H7 (cell line): ENCODE measurements at regions not wholly inside any gene's neighbourhood (a gene's known extent, or its start where the extent isn't known, plus 50 kb on each side); places are given as distances from the start of the nearest gene placed in this dataset.

ENCODE experiments used
- DNase-seq: peaks from one replicate; pipeline ENCODE4 v3.0.0; 2012
- H3K27me3 ChIP-seq: 2 replicates; pipeline ENCODE4 v1.6.0; 2011; ENCODE audit warnings: mild to moderate bottlenecking, low read length; ENCODE audit not compliant: control insufficient read depth, insufficient read depth
- H3K36me3 ChIP-seq: replicated peaks from 2 replicates; pipeline ENCODE4 v1.5.1; 2011; ENCODE audit warnings: low read length; ENCODE audit not compliant: control insufficient read depth, insufficient read depth
- H3K4me3 ChIP-seq: 2 replicates; pipeline ENCODE4 v1.5.1; 2011; ENCODE audit warnings: low read depth, mild to moderate bottlenecking, control low read depth, low read length, moderate library complexity; ENCODE audit not compliant: insufficient read depth

DNA sequence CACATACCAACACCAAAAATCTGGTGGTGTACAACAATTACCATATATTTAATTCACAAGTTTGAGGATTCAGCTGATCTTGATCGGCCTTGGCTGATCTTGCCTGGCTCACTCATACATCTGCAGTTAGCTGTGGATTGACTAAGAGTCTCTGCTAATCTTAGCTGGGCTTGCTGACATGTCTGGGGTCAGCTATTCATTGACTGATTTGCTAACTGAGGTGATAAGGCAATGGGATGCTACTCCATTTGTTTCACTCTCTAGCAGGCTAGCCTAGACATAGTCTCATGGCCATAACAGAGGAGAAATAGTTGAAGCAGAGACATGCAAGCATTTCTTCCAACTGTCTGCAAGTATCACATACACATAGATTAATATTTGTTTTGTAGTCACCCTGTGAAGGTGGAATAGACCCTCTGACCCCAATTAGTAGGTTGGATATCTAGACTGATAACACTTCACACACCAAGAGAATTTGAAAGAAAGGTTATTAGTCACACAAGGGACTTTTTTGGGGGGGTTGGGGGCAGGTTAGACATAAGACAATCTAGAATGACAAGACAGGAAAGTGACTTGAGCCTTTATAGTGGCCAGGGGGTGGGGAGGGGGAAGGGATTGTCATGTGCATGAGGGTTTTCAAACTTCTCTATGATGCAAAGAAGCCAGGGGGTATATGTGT, 142.3 kb downstream of the BARHL2 start:
- Histone ChIP-seq H3K4me3 (no peak overlapping the region), H3K36me3 (no peaks in the 10 kb centered on the region), H3K27me3 (no peaks in the 10 kb centered on the region; the same call in 1 of the 2 replicates)
- no peak for DNase-seq

DNA sequence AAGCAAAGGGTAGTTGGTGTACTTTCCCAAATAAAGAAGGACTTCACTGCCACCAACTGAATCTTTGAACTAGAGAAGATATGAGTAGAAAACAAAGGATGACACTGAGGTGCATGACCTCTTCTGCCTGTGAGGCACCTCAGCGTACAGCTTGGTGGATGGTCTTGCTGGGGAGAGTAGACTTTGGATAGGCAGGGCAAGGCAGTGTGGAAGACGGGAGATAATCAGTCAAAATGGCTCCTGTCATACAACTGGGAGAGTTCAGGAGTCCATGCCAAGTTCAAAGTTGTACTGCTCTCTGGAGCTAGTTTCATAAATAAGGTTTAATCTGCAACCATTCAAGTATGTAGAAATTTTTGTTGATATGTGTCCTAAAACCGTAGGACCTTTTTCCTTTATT, 143.4 kb downstream of the BARHL2 start:
- DNase-seq: no peak
- H3K4me3 ChIP-seq: no peak overlapping the region

DNA sequence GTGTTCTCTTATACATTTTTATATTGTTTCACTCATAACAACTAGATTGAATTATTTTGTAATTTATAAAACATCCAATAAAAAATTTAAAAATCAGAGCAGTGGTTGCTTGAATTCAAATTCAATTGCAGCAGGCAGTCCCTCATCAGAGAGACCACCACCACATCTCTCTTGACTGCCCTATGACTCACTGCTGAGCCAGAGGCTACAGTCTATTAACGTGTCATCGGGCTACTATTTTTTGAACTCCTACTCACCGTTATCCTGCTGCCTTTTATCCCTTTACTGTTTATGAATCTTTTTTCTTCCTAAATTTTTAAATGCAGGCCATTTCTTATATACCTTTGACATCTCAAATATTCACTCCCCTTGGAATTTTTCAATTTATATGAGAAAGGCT, 144.7 kb downstream of the BARHL2 start:
- Histone ChIP-seq H3K4me3 (no peak overlapping the region), H3K27me3 (no peaks in the 10 kb centered on the region), H3K36me3 (no peaks in the 10 kb centered on the region)
- DNase-seq: no peak

More for the DNA sequence above, 143.4 kb downstream of the BARHL2 start:
- H3K36me3 ChIP-seq: no peaks in the 10 kb centered on the region
- H3K27me3 ChIP-seq: no peaks in the 10 kb centered on the region; the same call in 1 of the 2 replicates

DNA sequence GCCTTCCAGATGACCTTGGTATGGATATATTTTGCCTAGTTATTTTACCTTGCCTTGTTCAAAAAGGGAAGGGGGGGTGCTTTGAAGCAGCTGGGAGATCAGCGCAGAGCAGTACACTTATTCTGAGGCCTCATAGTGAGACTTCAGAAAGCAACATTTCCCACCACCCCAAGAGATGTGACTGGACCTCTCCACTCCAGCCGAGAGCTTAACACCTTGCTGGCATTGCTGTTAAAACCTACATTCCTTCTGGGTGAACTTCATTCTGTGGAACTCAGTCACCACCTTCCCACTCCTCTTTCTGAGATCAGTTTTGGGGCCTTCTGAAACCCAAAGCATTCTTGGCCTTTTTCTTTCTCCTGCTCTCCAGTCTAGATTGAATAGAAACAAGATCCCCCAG, 148.7 kb downstream of the BARHL2 start:
- H3K36me3 ChIP-seq: no peaks in the 10 kb centered on the region
- no peak for DNase-seq
- H3K27me3 ChIP-seq: peaks cover 4% of the 10 kb centered on the region; the same call in 1 of the 2 replicates
- no peak overlapping the region for H3K4me3 ChIP-seq

DNA sequence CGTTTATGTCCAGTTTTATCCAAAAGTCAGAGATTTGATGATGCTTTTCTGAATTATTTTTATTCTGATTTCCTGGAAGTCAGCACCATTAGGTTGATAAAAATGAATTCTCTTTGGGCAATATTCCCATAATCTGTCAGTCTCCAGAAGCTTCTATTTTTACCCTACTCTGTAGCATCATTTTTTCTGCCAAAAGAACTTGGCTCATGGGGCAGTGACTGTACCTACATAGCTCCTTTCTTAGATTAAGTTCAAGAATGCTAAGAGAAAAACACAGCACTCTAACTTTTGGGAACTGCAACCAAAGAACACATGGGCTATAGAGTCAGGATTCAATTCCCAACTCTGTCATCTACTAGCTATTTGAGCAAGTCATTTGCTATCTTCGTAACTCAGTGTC, 152.9 kb downstream of the BARHL2 start:
- no peak for DNase-seq
- H3K27me3 ChIP-seq: peaks cover 29% of the 10 kb centered on the region
- H3K36me3 ChIP-seq: no peaks in the 10 kb centered on the region
- no peak overlapping the region for H3K4me3 ChIP-seq

DNA sequence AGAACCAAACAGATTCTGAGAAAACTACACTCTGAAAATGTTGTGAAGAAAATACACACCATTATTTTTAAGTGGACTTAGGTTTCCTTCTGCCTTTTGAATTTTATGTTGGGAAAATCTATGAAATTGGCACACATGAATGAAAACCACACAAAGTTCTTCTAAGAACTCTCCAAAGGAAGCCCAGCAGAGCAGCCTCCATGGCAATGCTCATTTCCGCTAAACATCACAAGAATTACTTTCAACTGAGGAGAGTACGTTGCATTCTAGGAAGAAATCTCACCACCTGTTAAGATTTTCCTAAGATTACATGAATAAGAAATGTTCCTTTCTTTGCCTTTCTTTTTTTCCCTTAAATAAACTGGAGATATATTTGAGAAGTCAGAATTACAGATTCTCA, 154.2 kb downstream of the BARHL2 start:
- Histone ChIP-seq H3K4me3 (no peak overlapping the region), H3K36me3 (no peaks in the 10 kb centered on the region), H3K27me3 (peaks cover 32% of the 10 kb centered on the region)
- no peak for DNase-seq

DNA sequence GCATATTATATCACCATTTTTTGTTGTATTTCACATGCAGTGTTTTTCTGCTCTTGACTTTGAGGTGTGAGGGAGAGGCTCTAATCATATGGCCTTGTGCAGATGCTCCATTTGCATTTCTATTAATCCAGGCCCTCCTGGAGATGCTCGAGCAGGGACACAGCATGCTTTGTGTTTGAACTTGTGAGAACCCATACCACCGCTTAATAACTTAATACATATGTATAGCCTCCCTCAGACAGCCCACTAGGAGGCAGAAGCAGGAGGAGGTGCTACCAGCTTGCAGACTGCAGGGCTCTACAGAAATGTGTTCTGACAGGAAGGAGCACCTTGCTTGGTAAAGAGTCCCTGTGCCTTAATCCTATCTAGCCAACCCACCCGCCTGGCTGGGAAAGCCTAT, 155.2 kb downstream of the BARHL2 start:
- H3K27me3 ChIP-seq: peaks cover 32% of the 10 kb centered on the region
- H3K4me3 ChIP-seq: no peak overlapping the region
- DNase-seq: peak; percentile 53
- H3K36me3 ChIP-seq: no peaks in the 10 kb centered on the region

DNA sequence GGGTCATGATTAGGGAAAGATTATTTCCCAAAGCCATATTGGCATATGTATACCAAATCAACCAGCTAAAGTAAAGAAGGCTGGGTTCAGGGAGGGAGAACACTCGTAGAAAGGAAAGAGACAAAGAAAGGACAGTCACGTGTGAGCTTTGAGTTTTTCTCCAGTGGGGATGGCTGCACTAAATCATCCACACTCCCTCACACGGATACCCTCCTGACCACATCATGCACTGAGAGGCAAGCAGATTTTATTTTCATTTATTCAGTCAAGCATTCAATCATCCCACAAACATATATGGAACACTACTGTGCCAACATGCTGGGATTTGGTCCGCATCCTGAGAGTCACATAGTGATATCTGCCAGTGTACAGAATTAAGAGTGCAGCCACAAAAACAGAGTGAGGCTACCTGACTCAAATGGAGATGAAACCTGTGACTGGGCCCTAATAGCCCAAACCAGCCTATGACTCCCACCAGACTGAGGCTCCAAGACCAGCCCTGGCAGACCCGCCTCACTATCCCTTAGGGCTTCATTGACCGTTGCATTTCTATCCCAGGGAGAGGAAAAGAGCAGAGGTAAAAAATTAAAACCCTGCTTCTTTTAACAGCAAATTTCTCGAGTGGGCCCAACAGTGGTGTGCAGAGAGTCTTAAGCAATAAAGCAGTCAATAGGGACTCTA, 155.9 kb downstream of the BARHL2 start:
- Histone ChIP-seq H3K4me3 (no peak overlapping the region), H3K36me3 (no peaks in the 10 kb centered on the region), H3K27me3 (peaks cover 32% of the 10 kb centered on the region)
- peak; percentile 18 for DNase-seq

DNA sequence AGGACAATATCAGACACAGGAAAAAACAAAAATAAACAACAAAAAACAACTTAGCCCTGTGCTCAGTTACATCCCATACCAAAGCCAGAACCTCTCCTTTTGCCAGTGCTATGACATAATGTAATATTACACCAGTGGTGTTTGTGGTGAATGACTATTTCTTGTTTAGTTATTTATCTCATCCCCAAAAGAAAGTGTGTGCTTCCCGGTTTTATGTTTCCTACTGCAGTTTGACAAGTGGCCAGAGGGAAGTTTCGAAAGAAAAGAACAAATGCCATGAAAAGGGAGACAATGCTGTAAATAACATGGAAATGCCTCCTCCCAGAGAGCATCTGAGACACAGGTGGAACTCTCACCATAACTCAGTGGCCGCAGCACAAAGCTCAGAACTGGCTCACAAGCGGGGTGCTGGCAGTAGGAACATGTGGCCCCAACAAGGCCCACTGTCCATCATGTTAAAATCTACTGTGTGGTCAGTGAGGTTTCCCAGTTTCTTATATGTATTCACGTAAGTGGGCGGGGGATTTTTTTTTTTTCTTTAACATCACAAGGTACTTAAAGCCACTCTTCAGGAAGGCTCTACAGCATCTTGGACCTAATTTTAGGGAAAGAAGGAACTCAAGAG, 158.2 kb downstream of the BARHL2 start:
- Histone ChIP-seq H3K36me3 (no peaks in the 10 kb centered on the region), H3K4me3 (no peak overlapping the region), H3K27me3 (peaks cover 30% of the 10 kb centered on the region)
- no peak for DNase-seq

DNA sequence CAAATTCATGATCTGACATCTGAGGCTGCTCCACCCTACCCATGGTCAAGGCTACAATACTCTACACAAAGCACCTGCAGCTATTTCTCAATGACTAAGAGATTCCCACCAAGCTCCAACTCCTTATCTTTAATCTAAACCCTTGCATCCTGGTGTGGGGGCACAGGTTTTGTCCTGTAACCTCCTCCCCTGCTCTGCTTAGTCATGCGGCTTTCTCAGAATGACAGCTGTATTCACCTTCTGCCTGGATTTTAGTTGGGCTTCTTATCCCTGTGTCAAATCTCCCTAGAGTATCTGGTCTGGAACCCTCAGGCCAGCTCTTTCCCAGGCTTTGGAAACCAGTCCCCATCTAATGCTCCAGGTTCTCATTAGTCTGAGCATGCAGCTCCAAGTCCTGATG, 159.0 kb downstream of the BARHL2 start:
- H3K4me3 ChIP-seq: no peak overlapping the region
- no peaks in the 10 kb centered on the region for H3K36me3 ChIP-seq
- no peak for DNase-seq
- peaks cover 28% of the 10 kb centered on the region for H3K27me3 ChIP-seq

DNA sequence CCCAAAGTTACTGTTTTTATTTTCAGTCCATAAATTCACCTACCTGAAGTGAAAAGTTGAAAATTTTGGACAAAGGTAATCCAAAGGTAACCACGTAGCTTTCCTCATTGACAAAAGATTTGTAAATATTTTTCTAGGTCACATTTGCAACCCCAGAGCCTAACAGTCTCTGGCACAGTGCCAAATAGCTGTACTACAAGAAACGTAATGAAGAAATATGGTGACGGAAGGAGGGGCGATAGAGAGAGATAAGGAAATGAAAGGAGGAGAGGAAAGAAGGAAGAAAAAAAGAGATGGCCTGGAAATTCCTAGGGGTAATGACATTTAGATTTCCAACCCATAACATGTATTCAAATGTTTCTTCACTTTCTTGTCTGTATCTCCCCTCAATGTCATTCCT, 159.4 kb downstream of the BARHL2 start:
- peaks cover 25% of the 10 kb centered on the region for H3K27me3 ChIP-seq
- no peaks in the 10 kb centered on the region for H3K36me3 ChIP-seq
- DNase-seq: no peak
- H3K4me3 ChIP-seq: no peak overlapping the region

DNA sequence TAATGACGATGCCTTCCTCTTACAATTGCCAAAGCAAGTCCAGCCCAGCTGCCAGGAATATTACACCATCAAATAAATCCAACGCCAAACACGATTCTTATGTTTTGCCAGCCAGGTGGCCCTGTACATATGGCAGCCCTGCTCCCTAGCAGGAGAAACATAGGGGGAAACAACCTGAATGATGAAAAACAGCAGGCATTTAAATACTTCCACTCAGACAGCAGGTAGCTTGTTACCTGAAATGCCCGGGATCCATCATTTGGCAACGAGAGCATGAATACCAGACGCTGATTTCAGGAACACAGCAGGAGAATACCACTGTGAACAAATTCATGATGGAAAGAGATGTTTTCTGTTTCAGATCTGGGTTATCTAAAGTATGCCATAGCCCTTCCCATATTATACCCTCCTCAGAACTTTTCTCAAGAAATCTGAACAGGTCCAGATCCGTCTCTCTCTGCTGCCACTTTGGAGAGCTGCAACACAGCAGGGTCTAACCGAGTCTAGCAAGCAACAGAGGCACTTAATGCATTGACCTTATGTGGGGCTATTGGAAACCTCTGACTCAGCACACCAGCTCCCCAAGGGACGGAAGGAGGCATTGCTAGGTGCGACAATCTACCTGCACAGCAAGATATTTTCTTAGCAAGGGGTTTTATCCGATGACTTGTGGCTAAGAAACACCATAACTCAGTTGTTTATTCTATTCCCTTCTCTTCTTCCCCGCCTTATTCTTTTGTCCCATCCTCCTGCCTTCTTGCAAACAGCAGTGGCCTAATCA, 166.3 kb downstream of the BARHL2 start:
- H3K27me3 ChIP-seq: no peaks in the 10 kb centered on the region
- DNase-seq: peak; percentile 12
- no peak overlapping the region for H3K4me3 ChIP-seq
- H3K36me3 ChIP-seq: no peaks in the 10 kb centered on the region

DNA sequence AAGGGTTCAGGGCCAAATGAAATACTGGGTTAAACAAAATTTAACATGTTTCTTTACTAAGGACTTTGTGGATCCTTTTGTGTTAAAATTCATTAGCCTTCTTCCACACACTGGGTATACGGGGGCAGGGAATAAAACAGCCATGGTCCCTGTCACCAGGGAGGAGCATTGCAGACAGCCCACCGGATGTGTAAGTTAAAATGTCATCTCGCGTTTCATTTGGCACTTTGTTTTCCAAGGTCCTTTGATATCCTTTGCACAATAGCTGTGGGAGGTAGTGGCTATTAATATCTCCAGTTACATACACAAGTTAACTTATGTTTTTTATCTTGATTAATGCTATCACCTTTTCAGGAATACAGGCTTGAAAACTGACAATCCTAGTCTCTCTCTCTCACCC, 172.7 kb downstream of the BARHL2 start:
- no peak for DNase-seq

DNA sequence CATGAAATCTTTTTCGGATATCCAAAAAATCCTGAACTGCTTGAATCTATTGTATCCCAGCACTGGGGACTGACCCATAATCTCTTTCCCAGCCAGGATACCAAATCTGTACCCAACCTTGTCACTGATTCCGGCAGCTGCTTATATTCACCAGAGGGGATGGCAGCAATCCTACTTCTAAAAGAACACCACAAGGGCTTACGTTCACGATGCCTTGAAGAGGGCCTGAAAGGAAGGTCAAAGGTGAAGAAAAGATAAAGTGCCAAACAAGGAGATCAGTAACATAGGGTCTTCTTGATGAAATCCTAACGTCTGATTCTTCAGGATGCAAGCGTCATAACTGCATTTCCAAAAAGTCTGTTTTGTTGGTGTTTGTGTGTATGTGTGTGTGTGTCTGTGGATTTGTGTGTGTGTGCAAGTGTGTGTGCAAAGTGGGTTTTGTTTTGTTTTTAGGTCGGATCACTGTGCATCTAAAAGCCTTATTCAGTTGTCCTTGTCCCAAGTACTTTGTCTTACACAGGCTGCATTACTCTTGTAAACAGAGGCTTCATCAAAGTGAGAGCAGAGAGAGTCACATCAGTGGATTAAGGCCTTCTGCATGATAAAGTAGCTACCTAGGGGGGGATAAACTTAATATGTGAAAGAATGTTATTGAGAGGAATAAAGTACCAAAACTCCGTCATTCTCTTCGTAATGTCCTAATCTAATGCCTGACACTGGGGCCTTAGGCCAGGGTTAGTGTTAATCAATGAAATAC, 179.3 kb downstream of the BARHL2 start:
- H3K4me3 ChIP-seq: no peak overlapping the region
- H3K27me3 ChIP-seq: no peaks in the 10 kb centered on the region
- no peak for DNase-seq
- no peaks in the 10 kb centered on the region for H3K36me3 ChIP-seq

More for the DNA sequence above, 172.7 kb downstream of the BARHL2 start:
- H3K27me3 ChIP-seq: no peaks in the 10 kb centered on the region
- H3K36me3 ChIP-seq: no peaks in the 10 kb centered on the region
- H3K4me3 ChIP-seq: no peak overlapping the region
